Thyroid gland (tissue), 4 donors: ENCODE measurements at regions not wholly inside any gene's neighbourhood (a gene's known extent, or its start where the extent isn't known, plus 50 kb on each side); places are given as distances from the start of the nearest gene placed in this dataset.

ENCODE experiments used
- DNase-seq, 2 donors: peaks; one replicate each; pipeline ENCODE4 v3.0.0-alpha.2; 2019
- H3K27ac ChIP-seq, 3 donors: fragments of 200-600 bp; sonication (generic); 1 replicate in 2 of 3; 2 replicates in 1 of 3; pipeline ENCODE4 v1.5.1; 2016 to 2019; ENCODE audit warnings: mild to moderate bottlenecking in 1 of 3, moderate library complexity in 1 of 3
- H3K27me3 ChIP-seq: fragments of 200-600 bp; sonication (generic); one replicate; pipeline ENCODE4 v1.5.1; 2019
- H3K36me3 ChIP-seq, 2 donors: fragments of 200-600 bp; sonication (generic); one replicate each; pipeline ENCODE4 v1.5.1; 2016 to 2019
- H3K4me1 ChIP-seq, 2 donors: fragments of 200-600 bp; sonication (generic); one replicate each; pipeline ENCODE4 v1.5.1; 2017 to 2019
- H3K4me3 ChIP-seq, 3 donors: fragments of 200-600 bp; sonication (generic); replicated peaks in 1 of 3; 1 replicate in 2 of 3; 2 replicates in 1 of 3; pipeline ENCODE4 v1.5.1; 2016; ENCODE audit warnings: mild to moderate bottlenecking in 1 of 3
- H3K9me3 ChIP-seq: fragments of 200-600 bp; sonication (generic); one replicate; pipeline ENCODE4 v1.5.1; 2017
- CTCF ChIP-seq, 6 experiments: fragments of 200-600 bp in 3 of 6; fragments of 450-650 bp in 3 of 6; sonication (generic) in 3 of 6; IDR thresholded peaks; one replicate each; pipeline ENCODE4 v1.5.1; 2016 to 2019; ENCODE audit warnings: antibody characterized with exemption in 6 of 6, mild to moderate bottlenecking in 2 of 6, inconsistent platforms in 1 of 6, moderate library complexity in 1 of 6
- POLR2A ChIP-seq, 2 donors: fragments of 450-650 bp; IDR thresholded peaks; one replicate each; pipeline ENCODE4 v1.6.1; 2017; ENCODE audit warnings: antibody characterized with exemption in 2 of 2, mild to moderate bottlenecking in 2 of 2, moderate library complexity in 1 of 2
- WGBS, 2 donors: methylation state at CpG; one replicate each; pipeline ENCODE4 v1.1.5; 2017; 5-methylcytosine and 5-hydroxymethylcytosine counted together
- intact Hi-C: fragments of 100-400 bp; cut with DNase I; formaldehyde crosslinking; loops from one replicate; pipeline ENCODE4 v1.15.1; 2023

GRCh38 chr2:57849843-57850242 is 196.8 kb upstream of the VRK2 start:
- Histone ChIP-seq H3K4me3 (no peak overlapping the region), H3K36me3 (no peaks in the 10 kb centered on the region), H3K27me3 (no peaks in the 10 kb centered on the region), H3K27ac (no peak overlapping the region), H3K9me3 (no peaks in the 10 kb centered on the region), H3K4me1 (no peaks in the 10 kb centered on the region)
- intact Hi-C loops = no loop called here
- DNase-seq = no peak
- TF ChIP-seq POLR2A (IDR thresholded peaks at IDR 0.05) (no peak), CTCF (IDR thresholded peaks at IDR 0.05) (no peak)
- no CpG with 5 or more reads among the region's 3 CpGs for WGBS, 2 donors

GRCh38 chr2:57850415-57851130 is 196.0 kb upstream of the VRK2 start:
- no peak for DNase-seq

GRCh38 chr2:57855212-57855611 is 191.4 kb upstream of the VRK2 start:
- Histone ChIP-seq H3K27me3 (no peaks in the 10 kb centered on the region), H3K36me3 (no peaks in the 10 kb centered on the region), H3K4me3 (no peak overlapping the region), H3K27ac (no peak overlapping the region), H3K4me1 (no peaks in the 10 kb centered on the region), H3K9me3 (no peaks in the 10 kb centered on the region)
- intact Hi-C loops = no loop called here
- TF ChIP-seq CTCF (IDR thresholded peaks at IDR 0.05) (no peak), POLR2A (IDR thresholded peaks at IDR 0.05) (no peak)
- no peak for DNase-seq

More at GRCh38 chr2:57850415-57851130, 196.0 kb upstream of the VRK2 start:
- Histone ChIP-seq H3K4me3 (no peak overlapping the region), H3K27ac (no peak overlapping the region), H3K27me3 (no peaks in the 10 kb centered on the region), H3K9me3 (no peaks in the 10 kb centered on the region), H3K36me3 (no peaks in the 10 kb centered on the region), H3K4me1 (no peaks in the 10 kb centered on the region)
- 92 to 95% methylated on average over 8 to 14 of the region's 15 CpGs for WGBS, 2 donors
- TF ChIP-seq POLR2A (IDR thresholded peaks at IDR 0.05) (no peak), CTCF (IDR thresholded peaks at IDR 0.05) (no peak)
- intact Hi-C loops = no loop called here

GRCh38 chr2:57859755-57860154 is 186.9 kb upstream of the VRK2 start:
- TF ChIP-seq CTCF (IDR thresholded peaks at IDR 0.05) = no peak
- no peak for TF ChIP-seq POLR2A (IDR thresholded peaks at IDR 0.05)
- intact Hi-C loops = no loop called here
- Histone ChIP-seq H3K4me1 (no peaks in the 10 kb centered on the region), H3K9me3 (no peaks in the 10 kb centered on the region), H3K27ac (no peak overlapping the region), H3K36me3 (no peaks in the 10 kb centered on the region), H3K27me3 (no peaks in the 10 kb centered on the region), H3K4me3 (no peak overlapping the region)
- WGBS, 2 donors = 97 to 98% methylated on average over 2 of the region's 2 CpGs
- DNase-seq = no peak

- no peak overlapping the region for H3K27ac ChIP-seq
- 92% methylated on average over 2 of the region's 2 CpGs for WGBS, 2 donors
- no peaks in the 10 kb centered on the region for H3K27me3 ChIP-seq
- DNase-seq = no peak
- H3K4me3 ChIP-seq = no peak overlapping the region
- H3K36me3 ChIP-seq = no peaks in the 10 kb centered on the region
- H3K9me3 ChIP-seq = no peaks in the 10 kb centered on the region
- intact Hi-C loops = no loop called here
- TF ChIP-seq CTCF (IDR thresholded peaks at IDR 0.05) = no peak
- TF ChIP-seq POLR2A (IDR thresholded peaks at IDR 0.05) = no peak
- H3K4me1 ChIP-seq = no peaks in the 10 kb centered on the region
Observed at GRCh38 chr2:57862153-57862552, 184.5 kb upstream of the VRK2 start.
